K562 (cell line): ENCODE measurements at regions not wholly inside any gene's neighbourhood (a gene's known extent, or its start where the extent isn't known, plus 50 kb on each side); places are given as distances from the start of the nearest gene placed in this dataset.

Experiments used
- ATF1 ChIP-seq, 2 experiments: fragments of 450-650 bp in 1 of 2; IDR thresholded peaks; 2 replicates each; pipeline ENCODE4 v1.6.1; 2016; ENCODE audit warnings: missing compliant biosample characterization in 1 of 2, missing genetic modification characterization in 1 of 2
- CHCHD3 ChIP-seq: fragments of 250-450 bp; sonication (Bioruptor Pico); IDR thresholded peaks from 2 replicates; pipeline ENCODE4 v2.1.2; 2022; ENCODE audit warnings: mild to moderate bottlenecking
- HIVEP1 ChIP-seq: fragments of 250-450 bp; sonication (Bioruptor Pico); IDR thresholded peaks from 2 replicates; pipeline ENCODE4 v1.4.0; 2020; ENCODE audit warnings: mild to moderate bottlenecking
- HMGXB4 ChIP-seq: sonication (generic); formaldehyde crosslinking; IDR thresholded peaks from 2 replicates; pipeline ENCODE4 v1.8.1; 2023; ENCODE audit warnings: mild to moderate bottlenecking, missing genetic modification reagents
- IRF1 ChIP-seq: sonication (generic); formaldehyde crosslinking; IDR thresholded peaks from 2 replicates; pipeline ENCODE4 v1.8.0; 2022; ENCODE audit warnings: missing genetic modification reagents, mild to moderate bottlenecking, borderline replicate concordance
- NR0B1 ChIP-seq: fragments of 450-650 bp; IDR thresholded peaks from one replicate; pipeline ENCODE4 v1.6.1; 2018; ENCODE audit warnings: mild to moderate bottlenecking, moderate library complexity; ENCODE audit not compliant: partially characterized antibody
- PHF8 ChIP-seq: fragments of 200-600 bp; sonication (generic); IDR thresholded peaks from 2 replicates; pipeline ENCODE4 v1.6.1; 2012; ENCODE audit warnings: mixed run types, mild to moderate bottlenecking, inconsistent platforms, low read length, moderate library complexity, borderline replicate concordance
- POLR2AphosphoS2 ChIP-seq: IDR thresholded peaks from 2 replicates; pipeline ENCODE4 v1.6.1; 2012; ENCODE audit warnings: low read length, improper control_type of control experiment
- RBBP5 ChIP-seq: fragments of 200-600 bp; sonication (generic); IDR thresholded peaks from 2 replicates; pipeline ENCODE4 v1.6.1; 2012; ENCODE audit warnings: borderline replicate concordance, mild to moderate bottlenecking, low read length, control low read depth, inconsistent platforms; ENCODE audit not compliant: insufficient read depth, poor library complexity, severe bottlenecking
- SMAD3 ChIP-seq: fragments of 450-650 bp; formaldehyde crosslinking; conservative IDR thresholded peaks from 2 replicates; pipeline ENCODE4 v1.4.0; 2020; ENCODE audit warnings: mild to moderate bottlenecking
- SNAPC5 ChIP-seq: fragments of 250-450 bp; sonication (Bioruptor Pico); IDR thresholded peaks from 2 replicates; pipeline ENCODE4 v1.8.0; 2021; ENCODE audit warnings: moderate library complexity, mild to moderate bottlenecking, inconsistent platforms
- SRSF1 ChIP-seq: fragments of 200-400 bp; formaldehyde crosslinking; IDR thresholded peaks from 2 replicates; pipeline ENCODE4 v1.6.1; 2017; ENCODE audit warnings: mild to moderate bottlenecking, low read depth, low read length, moderate library complexity
- UBTF ChIP-seq, 2 experiments: IDR thresholded peaks; 2 replicates each; pipeline ENCODE4 v1.6.1; 2012; ENCODE audit warnings: improper control_type of control experiment in 2 of 2, low read depth in 2 of 2, low read length in 2 of 2, borderline replicate concordance in 1 of 2
- YY1 ChIP-seq, 3 experiments: IDR thresholded peaks; 2 replicates each; pipeline ENCODE4 v1.6.1; 2011; ENCODE audit warnings: low read length in 2 of 3, mild to moderate bottlenecking in 2 of 3, moderate library complexity in 2 of 3, borderline replicate concordance in 1 of 3, control low read depth in 1 of 3, low read depth in 1 of 3; ENCODE audit not compliant: insufficient read depth in 3 of 3, insufficient replicate concordance in 2 of 3, control insufficient read depth in 1 of 3, insufficient read length in 1 of 3; ENCODE audit errors: extremely low read depth in 1 of 3
- ZFP91 ChIP-seq: sonication (generic); formaldehyde crosslinking; IDR thresholded peaks from 2 replicates; pipeline ENCODE4 v1.8.0; 2022; ENCODE audit warnings: mild to moderate bottlenecking, missing genetic modification reagents
- ZNF23 ChIP-seq: fragments of 250-450 bp; sonication (Bioruptor Pico); IDR thresholded peaks from 2 replicates; pipeline ENCODE4 v1.4.0; 2020; ENCODE audit warnings: mild to moderate bottlenecking
- ZNF436 ChIP-seq: fragments of 250-450, 450-650 bp; sonication (Bioruptor Pico); formaldehyde crosslinking; IDR thresholded peaks from 2 replicates; pipeline ENCODE4 v1.7.0; 2020; ENCODE audit warnings: mild to moderate bottlenecking

GRCh38 chr3:14352002-14352627 lies 50.3 kb upstream of the SLC6A6 start (continued):
- TF ChIP-seq IRF1 (CRISPR knock-in tag) (no peak), POLR2AphosphoS2 (no peak), SMAD3 (CRISPR knock-in tag) (peak; percentile 75; the same call in 1 of the 2 replicates), PHF8 (peak; percentile 45; the same call in 1 of the 2 replicates), YY1 (IDR thresholded peaks at IDR 0.05; ENCODE audit: borderline replicate concordance in 1 of 3, control insufficient read depth in 1 of 3, extremely low read depth in 1 of 3, insufficient read depth in 3 of 3, insufficient read length in 1 of 3, insufficient replicate concordance in 2 of 3, low read depth in 1 of 3, low read length in 2 of 3) (peak in 2 of 3 experiments; percentile 36 to 77), HIVEP1 (CRISPR knock-in tag) (peak; percentile 9; the same call in 1 of the 2 replicates), ZFP91 (CRISPR knock-in tag) (no peak), NR0B1 (no peak), SNAPC5 (CRISPR knock-in tag) (no peak), ATF1 (CRISPR knock-in tag; IDR thresholded peaks at IDR 0.05) (no peak), ATF1 (tag; IDR thresholded peaks at IDR 0.05) (peak; percentile 66), ZNF436 (CRISPR knock-in tag) (no peak), RBBP5 (no peak), ZNF23 (no peak), UBTF (IDR thresholded peaks at IDR 0.05; ENCODE audit: borderline replicate concordance in 1 of 2, low read depth in 2 of 2, low read length in 2 of 2) (no peak), HMGXB4 (CRISPR knock-in tag) (0 out of 2 replicates have a peak, but pooled peaks have one; percentile 39), SRSF1 (no peak), CHCHD3 (no peak)
